NCI-H82 (cell line): ENCODE measurements at regions not wholly inside any gene's neighbourhood (a gene's known extent, or its start where the extent isn't known, plus 50 kb on each side); places are given as distances from the start of the nearest gene placed in this dataset.
A peak's percentile ranks its signal among the peaks of the same experiment; 100 is the strongest.

Source experiments
- DNase-seq: peaks from one replicate; lab custom pipeline; 2025; lab: John Stamatoyannopoulos, UW

DNA sequence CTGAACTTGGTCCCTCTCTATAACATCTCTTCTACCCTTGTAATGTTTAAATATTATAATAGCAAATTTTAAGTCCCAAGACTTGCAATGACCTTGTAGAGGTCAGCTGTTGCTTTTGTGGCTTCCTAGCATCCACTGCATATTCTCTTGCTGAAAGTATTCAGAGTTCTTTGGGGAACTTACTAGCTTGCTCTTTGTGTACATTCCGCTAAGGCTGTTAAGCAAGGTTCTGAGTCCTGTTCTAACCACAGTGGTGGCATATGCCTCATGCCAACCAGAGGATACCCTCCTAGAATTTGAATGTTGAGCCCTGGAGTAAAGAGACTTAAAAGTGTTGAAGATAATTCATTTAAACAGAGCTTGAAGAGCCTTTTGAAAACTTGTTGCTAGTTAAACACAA is 570.9 kb downstream of the TLE1 start:
- no peak for DNase-seq

DNA sequence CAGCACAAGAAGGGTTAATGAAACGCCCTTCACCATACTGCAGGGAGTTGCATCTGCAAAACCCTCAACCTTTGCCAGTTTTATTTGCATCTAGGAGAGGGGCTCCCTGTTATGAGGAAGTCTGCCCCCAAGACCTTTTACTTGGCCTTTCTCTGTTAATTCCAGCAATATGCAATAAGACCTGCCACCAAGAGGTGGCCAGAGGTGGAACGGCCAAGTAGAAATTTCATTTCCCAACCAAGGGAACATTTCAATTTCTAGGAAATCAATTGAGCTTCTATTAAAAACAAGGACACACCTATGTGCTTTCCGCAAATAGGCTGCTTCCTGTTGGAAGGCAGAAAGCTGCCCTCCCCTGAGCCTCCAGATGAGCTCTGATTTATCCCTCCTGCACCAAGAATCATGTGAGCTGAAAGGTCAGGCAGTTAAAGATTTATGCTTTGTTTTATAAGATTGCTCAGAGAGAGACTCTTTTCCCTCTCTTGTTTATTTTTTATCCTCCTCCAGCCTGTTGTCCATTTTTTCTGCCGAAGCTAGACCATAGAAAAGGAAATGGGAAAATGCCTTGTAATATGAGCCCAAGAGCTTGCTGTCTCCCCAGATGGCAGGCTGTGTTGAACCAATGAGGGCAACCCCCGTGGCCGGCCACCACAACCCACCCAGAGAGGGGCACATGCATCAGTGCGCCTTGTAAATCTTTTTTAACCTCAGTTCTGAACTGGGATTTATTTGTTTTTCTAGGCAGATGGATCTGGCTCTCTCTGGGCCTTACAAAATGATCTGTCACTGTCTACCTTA is 572.8 kb downstream of the TLE1 start:
- DNase-seq, result peak; percentile 23

GRCh38 chr9:81113453-81114124 is 575.8 kb downstream of the TLE1 start:
- DNase-seq, result peak; percentile 58

DNA sequence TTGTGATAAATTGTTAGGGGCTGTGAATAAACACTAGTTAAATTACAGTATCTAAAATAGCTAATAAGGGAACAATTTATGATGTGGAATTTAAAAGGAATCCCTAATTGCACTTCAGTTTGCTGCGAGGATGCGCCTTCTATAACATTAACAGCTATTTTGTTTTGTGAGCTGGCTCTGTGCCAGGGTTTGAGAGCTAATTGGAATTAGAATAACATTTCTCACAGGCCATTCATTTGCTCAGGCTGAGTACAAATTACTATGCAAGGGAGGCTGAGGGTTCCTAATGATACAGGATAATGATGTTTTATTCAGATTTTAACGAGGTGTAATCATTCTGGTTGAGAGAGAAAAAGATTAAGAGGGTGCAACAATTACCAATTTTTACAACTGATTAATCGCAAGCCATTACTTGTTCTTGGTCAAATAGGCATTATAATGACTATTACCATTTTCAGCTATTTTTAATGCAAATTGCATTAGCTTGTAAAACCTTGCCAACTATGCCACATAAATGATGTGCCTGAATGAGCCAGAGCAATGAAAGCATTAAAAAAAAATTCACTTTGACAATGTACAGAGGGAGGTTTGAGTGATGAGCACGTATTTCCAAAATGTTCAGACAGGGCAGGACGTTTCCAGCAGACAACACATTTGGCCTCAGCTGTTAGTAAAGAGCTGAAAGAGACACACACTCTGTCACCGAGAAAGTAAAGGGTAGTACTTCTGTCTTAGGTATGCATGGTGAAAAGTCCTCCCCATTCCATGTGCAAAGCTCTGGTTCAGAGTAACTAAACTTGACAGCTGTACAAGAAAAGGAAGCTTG is 576.5 kb downstream of the TLE1 start:
- DNase-seq, result peak; percentile 65

DNA sequence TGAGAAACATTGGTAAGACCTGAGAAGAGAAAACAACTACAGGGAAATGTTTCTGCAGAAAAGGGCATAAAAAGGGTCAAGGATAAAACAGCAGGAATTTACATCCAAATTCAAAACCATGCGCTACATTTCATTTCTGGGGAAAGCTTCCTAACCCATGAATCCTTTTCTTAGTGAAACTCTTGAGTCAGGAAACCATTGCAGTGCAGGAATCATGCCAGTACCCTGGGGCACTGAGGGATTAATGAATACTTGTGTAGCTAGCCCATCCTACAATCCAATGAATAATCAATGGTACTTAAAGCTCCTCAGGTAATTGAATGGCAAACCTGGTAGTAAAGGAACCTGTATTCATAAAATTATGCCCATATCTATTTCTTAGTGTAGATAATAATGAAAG is 580.5 kb downstream of the TLE1 start:
- no peak for DNase-seq

GRCh38 chr9:81108391-81108790 is 581.0 kb downstream of the TLE1 start:
- DNase-seq, result no peak

- DNase-seq, result no peak
These were observed 585.5 kb downstream of the TLE1 start for GRCh38 chr9:81103597-81104471.

DNA sequence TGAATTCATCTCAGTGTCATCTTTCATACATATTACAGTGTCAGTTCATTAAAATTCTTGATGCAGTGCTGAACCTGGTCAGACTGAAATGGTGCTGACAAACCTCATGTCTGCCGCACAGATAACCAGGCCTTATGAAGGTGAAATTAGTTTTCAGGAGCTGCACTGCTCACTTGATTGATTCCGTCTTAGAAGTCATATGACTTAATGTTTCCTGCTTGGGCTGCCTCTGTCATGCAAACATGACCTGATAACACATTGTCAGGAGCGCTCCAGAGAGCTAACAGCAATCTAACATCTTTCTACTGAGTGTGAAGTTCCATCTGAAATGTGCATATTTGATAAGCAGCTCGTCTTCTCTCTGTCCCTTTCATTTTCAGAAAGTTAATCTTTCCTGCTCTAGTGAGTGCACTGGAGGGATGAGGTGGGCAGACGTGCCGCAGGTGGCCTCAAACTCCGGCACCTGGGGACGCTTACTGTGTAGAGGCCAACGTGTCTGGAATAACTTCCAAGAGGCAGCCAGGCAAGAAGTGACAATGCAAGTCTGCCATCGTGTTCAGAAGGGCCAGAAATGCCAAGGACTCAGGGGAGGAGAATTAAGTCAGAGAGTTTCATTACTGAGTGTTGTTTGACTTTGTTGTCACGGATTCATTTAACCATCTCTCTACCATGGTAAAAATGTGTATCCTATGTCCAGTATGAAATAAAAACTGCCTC is 592.1 kb downstream of the TLE1 start:
- no peak for DNase-seq

GRCh38 chr9:81096625-81097024 is 592.7 kb downstream of the TLE1 start:
- DNase-seq, result no peak

DNA sequence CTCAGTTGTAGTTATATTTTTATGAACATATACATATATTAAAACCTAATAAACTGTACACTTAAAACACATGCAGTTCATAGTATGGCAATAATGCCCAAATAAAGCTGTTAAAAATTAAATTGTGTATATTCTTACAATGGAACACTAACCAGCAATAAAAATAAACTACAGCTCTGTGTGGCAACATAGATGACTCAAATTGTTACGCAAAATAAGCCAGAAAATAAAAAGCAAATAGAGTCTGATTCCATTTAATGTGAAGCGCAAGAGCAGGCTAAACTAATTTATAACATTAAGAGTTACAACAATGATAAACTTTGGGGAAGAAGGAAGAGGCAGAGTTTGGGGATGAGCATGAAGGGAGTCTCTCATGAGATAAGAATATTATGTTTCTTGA is 597.3 kb downstream of the TLE1 start:
- DNase-seq, result no peak

DNA sequence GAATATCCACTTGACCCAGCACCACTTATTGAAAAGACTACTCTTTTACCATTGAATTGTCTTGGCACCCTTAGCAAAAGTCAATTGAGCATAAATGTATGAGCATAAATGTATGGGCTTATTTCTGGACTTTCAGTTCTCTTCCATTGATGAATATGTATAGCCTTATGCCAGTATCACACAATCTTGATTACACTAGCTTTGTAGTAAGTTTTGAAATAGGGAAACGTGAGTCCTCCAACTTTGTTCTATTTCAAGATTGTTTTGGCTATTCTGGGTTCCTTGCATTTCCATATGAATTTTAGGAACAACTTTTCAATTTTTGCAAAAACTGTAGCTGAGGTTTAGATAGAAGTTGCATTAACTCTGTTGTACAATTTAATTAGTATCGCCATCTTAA is 601.0 kb downstream of the TLE1 start:
- DNase-seq, result no peak

DNA sequence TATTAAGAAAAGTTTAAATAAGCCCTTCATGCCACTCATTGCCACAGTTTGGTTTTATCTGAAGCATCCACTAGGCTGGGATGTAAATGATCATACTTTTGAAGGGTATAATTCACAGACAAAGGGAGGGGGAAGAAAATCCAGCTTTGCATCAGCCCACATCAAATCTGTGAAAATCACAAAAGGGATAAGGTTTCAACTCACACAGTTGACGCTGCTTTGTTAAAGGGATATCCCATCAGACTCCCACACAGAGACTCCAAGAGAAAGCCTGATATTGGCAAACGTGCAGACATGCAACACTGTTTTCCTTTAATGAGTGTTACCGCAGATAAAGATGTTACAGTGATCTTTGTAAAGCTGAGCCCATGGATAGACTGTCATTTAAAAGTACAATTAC is 602.9 kb downstream of the TLE1 start:
- peak; percentile 12 for DNase-seq

- no peak for DNase-seq
These were observed 605.4 kb downstream of the TLE1 start for GRCh38 chr9:81083854-81084512.

GRCh38 chr9:81083067-81083466 is 606.3 kb downstream of the TLE1 start:
- peak; percentile 70 for DNase-seq

- DNase-seq, result no peak
These were observed 607.1 kb downstream of the TLE1 start for GRCh38 chr9:81082221-81082620.

- DNase-seq, result no peak
These were observed 608.4 kb downstream of the TLE1 start for GRCh38 chr9:81080900-81081299.

GRCh38 chr9:81080185-81080584 is 609.2 kb downstream of the TLE1 start:
- no peak for DNase-seq

GRCh38 chr9:81079055-81079454 is 610.3 kb downstream of the TLE1 start:
- no peak for DNase-seq

DNA sequence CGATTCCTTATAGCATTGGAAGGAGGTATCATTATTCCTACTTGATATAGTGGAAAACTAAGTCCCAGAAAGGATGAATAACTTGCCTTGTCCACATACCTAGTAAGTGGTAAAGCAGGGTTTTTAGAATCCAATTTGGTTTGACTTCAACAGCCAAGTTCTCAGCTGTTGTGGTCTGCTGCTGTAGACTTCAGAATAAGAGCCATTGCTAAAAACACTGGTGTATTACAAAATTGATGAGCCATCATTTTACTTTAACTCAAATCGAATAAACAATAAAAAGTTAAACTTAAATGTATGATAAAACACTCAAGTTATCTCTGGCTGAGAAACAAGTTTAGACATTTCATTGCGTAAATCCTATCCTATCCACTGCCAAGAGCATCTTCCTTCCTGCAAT is 610.8 kb downstream of the TLE1 start:
- no peak for DNase-seq

- no peak for DNase-seq
These were observed 611.8 kb downstream of the TLE1 start for GRCh38 chr9:81077572-81077971.

DNA sequence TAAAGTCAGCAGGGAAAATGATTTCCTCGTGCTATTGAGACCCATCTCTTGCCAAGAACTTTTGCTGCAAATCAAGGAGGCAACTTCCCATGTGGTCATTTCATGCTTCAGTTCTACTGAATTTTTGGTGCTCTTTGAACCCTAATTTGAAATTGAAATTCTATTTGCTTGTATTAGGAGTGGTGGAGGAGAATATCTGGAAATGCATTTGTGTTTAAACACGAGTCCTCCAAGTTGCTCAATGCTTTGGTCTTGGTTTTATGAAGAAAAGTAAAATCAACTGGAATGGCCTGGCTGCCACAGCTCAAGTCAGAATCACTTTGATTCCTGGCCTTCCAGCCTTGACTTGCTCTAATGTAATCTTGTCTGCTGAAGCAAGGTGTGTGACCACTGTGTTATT is 613.2 kb downstream of the TLE1 start:
- DNase-seq, result no peak
